ENCODE measurements at regions not wholly inside any gene's neighbourhood (a gene's known extent, or its start where the extent isn't known, plus 50 kb on each side); places are given as distances from the start of the nearest gene placed in this dataset.

- Histone ChIP-seq H3K36me3 (no peaks in the 10 kb centered on the region), H3K27ac (no peak overlapping the region), H3K4me3 (no peak overlapping the region), H3K9me3 (no peaks in the 10 kb centered on the region), H3K27me3 (no peaks in the 10 kb centered on the region), H3K4me1 (no peaks in the 10 kb centered on the region)
- intact Hi-C loops (cut with DNase I), result no loop called here
- ATAC-seq (no peak), DNase-seq (no peak)
- TF ChIP-seq CTCF (IDR thresholded peaks at IDR 0.05), result no peak
Observed at GRCh38 chr9:27963836-27964235, 390.6 kb upstream of the C9orf72 start.

- H3K27ac ChIP-seq, result no peak overlapping the region
- DNase-seq, result no peak
- no peak overlapping the region for H3K4me3 ChIP-seq
- intact Hi-C loops (cut with DNase I), result no loop called here
- H3K36me3 ChIP-seq, result no peaks in the 10 kb centered on the region
- H3K27me3 ChIP-seq, result no peaks in the 10 kb centered on the region
- no peaks in the 10 kb centered on the region for H3K9me3 ChIP-seq
- no peaks in the 10 kb centered on the region for H3K4me1 ChIP-seq
- TF ChIP-seq CTCF (IDR thresholded peaks at IDR 0.05), result no peak
- no peak for ATAC-seq
Observed at GRCh38 chr9:27967210-27967609, 393.9 kb upstream of the C9orf72 start.

GRCh38 chr9:27977931-27978330, 404.6 kb upstream of the C9orf72 start:
- Histone ChIP-seq H3K9me3 (no peaks in the 10 kb centered on the region), H3K27me3 (no peaks in the 10 kb centered on the region), H3K27ac (no peak overlapping the region), H3K4me3 (no peak overlapping the region), H3K4me1 (no peaks in the 10 kb centered on the region), H3K36me3 (no peaks in the 10 kb centered on the region)
- no peak for TF ChIP-seq CTCF (IDR thresholded peaks at IDR 0.05)
- DNase-seq, result no peak
- ATAC-seq, result no peak
- intact Hi-C loops (cut with DNase I), result no loop called here

GRCh38 chr9:27985714-27986113, 412.4 kb upstream of the C9orf72 start:
- TF ChIP-seq CTCF (IDR thresholded peaks at IDR 0.05), result no peak
- no peaks in the 10 kb centered on the region for H3K27me3 ChIP-seq
- H3K4me1 ChIP-seq, result no peaks in the 10 kb centered on the region
- DNase-seq, result no peak
- no peak for ATAC-seq
- intact Hi-C loops (cut with DNase I), result no loop called here
- no peak overlapping the region for H3K27ac ChIP-seq
- H3K9me3 ChIP-seq, result no peaks in the 10 kb centered on the region
- H3K36me3 ChIP-seq, result no peaks in the 10 kb centered on the region
- no peak overlapping the region for H3K4me3 ChIP-seq

GRCh38 chr9:27990524-27990923, 417.2 kb upstream of the C9orf72 start:
- intact Hi-C loops (cut with DNase I), result no loop called here
- no peaks in the 10 kb centered on the region for H3K27me3 ChIP-seq
- DNase-seq (no peak), ATAC-seq (no peak)
- no peak for TF ChIP-seq CTCF (IDR thresholded peaks at IDR 0.05)
- H3K27ac ChIP-seq, result no peak overlapping the region
- no peaks in the 10 kb centered on the region for H3K9me3 ChIP-seq
- H3K4me3 ChIP-seq, result no peak overlapping the region
- H3K4me1 ChIP-seq, result no peaks in the 10 kb centered on the region
- no peaks in the 10 kb centered on the region for H3K36me3 ChIP-seq
